ENCODE measurements at regions not wholly inside any gene's neighbourhood (a gene's known extent, or its start where the extent isn't known, plus 50 kb on each side); places are given as distances from the start of the nearest gene placed in this dataset.

- ATAC-seq: no peak
- no peak for DNase-seq
- peaks cover under 1 to 2% of the 10 kb centered on the region in 2 donors for H3K4me1 ChIP-seq (ENCODE audit: control insufficient read depth in 2 of 2, insufficient read depth in 2 of 2, low read length in 2 of 2)
- Mint-ChIP-seq H3K9me3 (peaks cover 0 to 16% (median 3%) of the 10 kb centered on the region in 11 donors), H3K27me3 (peaks cover 0 to 30% (median 0%) of the 10 kb centered on the region in 5 donors), H3K36me3 (peaks cover 0 to 10% (median 0%) of the 10 kb centered on the region in 5 donors), H3K4me1 (peaks cover 0 to 17% (median 11%) of the 10 kb centered on the region in 7 donors), H3K4me3 (no peak overlapping the region), H3K27ac (no peak overlapping the region)
- H3K27me3 ChIP-seq (ENCODE audit: control insufficient read depth in 2 of 2, insufficient read depth in 2 of 2, low read length in 2 of 2): no peaks in the 10 kb centered on the region
- H3K36me3 ChIP-seq (ENCODE audit: control insufficient read depth in 2 of 3, insufficient read depth in 3 of 3, low read length in 3 of 3): no peaks in the 10 kb centered on the region
- intact Hi-C loops (cut with micrococcal nuclease): no loop called here
- H3K9me3 ChIP-seq (ENCODE audit: control insufficient read depth in 2 of 3, low read length in 3 of 3): no peaks in the 10 kb centered on the region
- H3K27ac ChIP-seq (ENCODE audit: low read depth, low read length): no peak overlapping the region
- ChIA-PET POLR2A (interaction anchor here (1.2 to 1.3 kb wide), 2 partner anchors 51 to 89 kb away, joined by 3 to 6 read pairs; no protein-coding TSS in a partner anchor), CTCF (no interaction called here)
- no peak overlapping the region for H3K4me3 ChIP-seq (ENCODE audit: low read length)
These were observed 86.5 kb upstream of the E2F3 start for GRCh38 chr6:20314866-20315845.

GRCh38 chr6:20317430-20317829, 84.2 kb upstream of the E2F3 start:
- Histone ChIP-seq H3K9me3 (ENCODE audit: control insufficient read depth in 2 of 3, low read length in 3 of 3) (no peaks in the 10 kb centered on the region), H3K27me3 (ENCODE audit: control insufficient read depth in 2 of 2, insufficient read depth in 2 of 2, low read length in 2 of 2) (no peaks in the 10 kb centered on the region), H3K4me3 (ENCODE audit: low read length) (no peak overlapping the region), H3K27ac (ENCODE audit: low read depth, low read length) (no peak overlapping the region), H3K4me1 (ENCODE audit: control insufficient read depth in 2 of 2, insufficient read depth in 2 of 2, low read length in 2 of 2) (peaks cover 5 to 6% of the 10 kb centered on the region in 2 donors), H3K36me3 (ENCODE audit: control insufficient read depth in 2 of 3, insufficient read depth in 3 of 3, low read length in 3 of 3) (no peaks in the 10 kb centered on the region)
- Mint-ChIP-seq H3K36me3 (peaks cover 0 to 11% (median 0%) of the 10 kb centered on the region in 5 donors), H3K27ac (peak overlapping the region in 5 of 9 donors; percentile 7 to 71 (median 25)), H3K9me3 (peaks cover 0 to 16% (median 3%) of the 10 kb centered on the region in 11 donors), H3K27me3 (peaks cover 0 to 21% (median 0%) of the 10 kb centered on the region in 5 donors), H3K4me3 (no peak overlapping the region), H3K4me1 (peaks cover 5 to 27% (median 18%) of the 10 kb centered on the region in 7 donors)
- intact Hi-C loops (cut with micrococcal nuclease): no loop called here
- ChIA-PET CTCF (no interaction called here), POLR2A (interaction anchor here (3.9 to 5.3 kb wide), 3 partner anchors 19 to 87 kb away, joined by 50 to 202 read pairs (median 89); no protein-coding TSS in a partner anchor)
- DNase-seq: no peak
- no peak for ATAC-seq

- peaks cover 5 to 6% of the 10 kb centered on the region in 2 donors for H3K4me1 ChIP-seq (ENCODE audit: control insufficient read depth in 2 of 2, insufficient read depth in 2 of 2, low read length in 2 of 2)
- DNase-seq (no peak), ATAC-seq (no peak)
- H3K27ac ChIP-seq (ENCODE audit: low read depth, low read length): peak overlapping the region; percentile 71
- peaks cover 0 to 23% (median 0%) of the 10 kb centered on the region in 5 donors for H3K27me3 Mint-ChIP-seq
- ChIA-PET POLR2A (interaction anchor here (0.6 to 5.3 kb wide), 30 partner anchors 8 to 216 kb away, joined by 3 to 202 read pairs (median 8); partner anchors contain the start of gene CDKAL1), CTCF (interaction anchor here (0.8 to 3.4 kb wide), 8 partner anchors 10 to 211 kb away, joined by 3 to 28 read pairs (median 4); no protein-coding TSS in a partner anchor)
- peaks cover 5 to 27% (median 18%) of the 10 kb centered on the region in 7 donors for H3K4me1 Mint-ChIP-seq
- H3K27ac Mint-ChIP-seq: peak overlapping the region; percentile 89 to 99 (median 95)
- peak overlapping the region in 9 of 10 donors; percentile 77 to 95 (median 90) for H3K4me3 Mint-ChIP-seq
- H3K36me3 ChIP-seq (ENCODE audit: control insufficient read depth in 2 of 3, insufficient read depth in 3 of 3, low read length in 3 of 3): no peaks in the 10 kb centered on the region
- no peaks in the 10 kb centered on the region for H3K9me3 ChIP-seq (ENCODE audit: control insufficient read depth in 2 of 3, low read length in 3 of 3)
- no peaks in the 10 kb centered on the region for H3K27me3 ChIP-seq (ENCODE audit: control insufficient read depth in 2 of 2, insufficient read depth in 2 of 2, low read length in 2 of 2)
- peaks cover 0 to 16% (median 3%) of the 10 kb centered on the region in 11 donors for H3K9me3 Mint-ChIP-seq
- H3K36me3 Mint-ChIP-seq: peaks cover 0 to 11% (median 0%) of the 10 kb centered on the region in 5 donors
- peak overlapping the region; percentile 68 for H3K4me3 ChIP-seq (ENCODE audit: low read length)
- intact Hi-C loops (cut with micrococcal nuclease): loop anchor here in 1 of 2 donors (1.0 to 2.0 kb wide), 2 partner anchors 108 to 210 kb away; no protein-coding TSS in a partner anchor
These were observed 82.8 kb upstream of the E2F3 start for GRCh38 chr6:20318851-20319387.

GRCh38 chr6:20319520-20320357, 81.9 kb upstream of the E2F3 start:
- Mint-ChIP-seq H3K4me1 (peaks cover 5 to 27% (median 18%) of the 10 kb centered on the region in 7 donors), H3K27ac (peak overlapping the region; percentile 89 to 99 (median 95)), H3K36me3 (peaks cover 0 to 11% (median 0%) of the 10 kb centered on the region in 5 donors), H3K4me3 (peak overlapping the region; percentile 77 to 95 (median 90)), H3K27me3 (peaks cover 0 to 18% (median 0%) of the 10 kb centered on the region in 5 donors), H3K9me3 (peaks cover 0 to 16% (median 3%) of the 10 kb centered on the region in 11 donors)
- DNase-seq: peak; percentile 38 to 89 (median 79)
- Histone ChIP-seq H3K27me3 (ENCODE audit: control insufficient read depth in 2 of 2, insufficient read depth in 2 of 2, low read length in 2 of 2) (no peaks in the 10 kb centered on the region), H3K9me3 (ENCODE audit: control insufficient read depth in 2 of 3, low read length in 3 of 3) (no peaks in the 10 kb centered on the region), H3K4me1 (ENCODE audit: control insufficient read depth in 2 of 2, insufficient read depth in 2 of 2, low read length in 2 of 2) (peaks cover 5 to 6% of the 10 kb centered on the region in 2 donors), H3K4me3 (ENCODE audit: low read length) (peak overlapping the region; percentile 68), H3K27ac (ENCODE audit: low read depth, low read length) (peak overlapping the region; percentile 71), H3K36me3 (ENCODE audit: control insufficient read depth in 2 of 3, insufficient read depth in 3 of 3, low read length in 3 of 3) (no peaks in the 10 kb centered on the region)
- CTCF ChIA-PET: interaction anchor here (0.6 to 3.4 kb wide), 10 partner anchors 11 to 210 kb away, joined by 3 to 28 read pairs (median 4); no protein-coding TSS in a partner anchor
- POLR2A ChIA-PET: interaction anchor here (0.6 to 5.3 kb wide), 36 partner anchors 9 to 215 kb away, joined by 3 to 202 read pairs (median 7); partner anchors contain the start of gene CDKAL1
- peak; percentile 90 for ATAC-seq
- intact Hi-C loops (cut with micrococcal nuclease): loop anchor here (1.0 to 2.0 kb wide), 8 partner anchors 16 to 210 kb away; partner anchors contain the start of gene E2F3 (in 2 of the 2)

DNA sequence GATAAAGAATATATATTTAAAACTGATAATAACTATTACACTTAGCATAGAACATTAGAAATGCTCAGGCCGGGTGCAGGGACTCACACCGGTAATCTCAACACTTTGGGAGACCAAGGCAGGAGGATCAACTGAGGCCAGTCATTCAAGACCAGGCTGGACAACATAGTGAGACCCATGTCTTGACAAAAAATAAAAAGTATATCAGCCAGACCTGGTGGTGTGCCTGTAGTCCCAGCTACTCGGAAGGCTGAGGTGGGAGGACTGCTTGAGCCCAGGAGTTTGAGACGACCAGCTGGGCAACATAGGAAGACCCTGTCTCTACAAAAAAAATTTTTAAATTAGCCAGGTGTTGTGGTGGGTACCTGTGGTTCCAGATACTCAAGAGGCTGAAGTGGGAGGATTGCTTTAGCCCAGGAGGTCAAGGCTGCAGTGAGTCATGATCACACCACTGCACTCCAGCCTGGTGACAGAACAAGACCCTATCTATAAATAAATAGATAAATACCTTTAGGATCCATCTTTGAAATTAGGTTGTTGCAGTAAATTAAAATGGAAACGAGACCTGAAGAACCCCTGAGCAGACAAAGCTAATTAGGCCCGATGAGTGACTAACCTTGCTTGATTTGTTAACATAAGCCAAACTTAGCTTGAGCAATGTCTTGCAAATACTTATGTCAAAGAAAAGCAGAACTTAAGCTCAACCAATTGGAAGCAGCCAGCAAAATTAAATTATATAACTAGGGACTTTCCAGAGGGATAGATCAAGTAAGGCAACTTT, 75.8 kb upstream of the E2F3 start:
- no peaks in the 10 kb centered on the region for H3K36me3 ChIP-seq (ENCODE audit: control insufficient read depth in 2 of 3, insufficient read depth in 3 of 3, low read length in 3 of 3)
- no peaks in the 10 kb centered on the region for H3K4me1 ChIP-seq (ENCODE audit: control insufficient read depth in 2 of 2, insufficient read depth in 2 of 2, low read length in 2 of 2)
- no peaks in the 10 kb centered on the region for H3K27me3 ChIP-seq (ENCODE audit: control insufficient read depth in 2 of 2, insufficient read depth in 2 of 2, low read length in 2 of 2)
- intact Hi-C loops (cut with micrococcal nuclease): no loop called here
- H3K36me3 Mint-ChIP-seq: peaks cover 0 to 7% (median 4%) of the 10 kb centered on the region in 5 donors
- H3K9me3 Mint-ChIP-seq: no peaks in the 10 kb centered on the region
- ChIA-PET CTCF (no interaction called here), POLR2A (interaction anchor here (0.9 to 5.2 kb wide), 4 partner anchors 9 to 42 kb away, joined by 3 to 33 read pairs (median 6); no protein-coding TSS in a partner anchor)
- H3K4me3 ChIP-seq (ENCODE audit: low read length): no peak overlapping the region
- H3K27ac Mint-ChIP-seq: no peak overlapping the region
- H3K4me3 Mint-ChIP-seq: no peak overlapping the region
- no peaks in the 10 kb centered on the region for H3K9me3 ChIP-seq (ENCODE audit: control insufficient read depth in 2 of 3, low read length in 3 of 3)
- peak; percentile 61 for ATAC-seq
- no peak for DNase-seq
- peaks cover 0 to 5% (median 2%) of the 10 kb centered on the region in 7 donors for H3K4me1 Mint-ChIP-seq
- H3K27ac ChIP-seq (ENCODE audit: low read depth, low read length): no peak overlapping the region
- H3K27me3 Mint-ChIP-seq: peaks cover 0 to 38% (median 0%) of the 10 kb centered on the region in 5 donors
